PC-9 (cell line): ENCODE measurements at regions not wholly inside any gene's neighbourhood (a gene's known extent, or its start where the extent isn't known, plus 50 kb on each side); places are given as distances from the start of the nearest gene placed in this dataset.

Experiments used
- CTCF ChIP-seq: fragments of 200-600 bp; sonication (generic); conservative IDR thresholded peaks from 2 replicates; pipeline ENCODE4 v1.6.1; 2017; ENCODE audit warnings: mixed run types, antibody characterized with exemption, mild to moderate bottlenecking, moderate library complexity
- EZH2 ChIP-seq: fragments of 200-600 bp; sonication (generic); IDR thresholded peaks from 2 replicates; pipeline ENCODE4 v1.8.0; 2017; ENCODE audit warnings: antibody characterized with exemption, low read depth

GRCh38 chr5:173483160-173483559, 133.3 kb downstream of the BOD1 start:
- TF ChIP-seq CTCF (no peak), EZH2 (no peak)
